Skin of body (tissue), 1 donor: ENCODE measurements at regions not wholly inside any gene's neighbourhood (a gene's known extent, or its start where the extent isn't known, plus 50 kb on each side); places are given as distances from the start of the nearest gene placed in this dataset.
"Not testable (repeated sequence)": the region's sequence is repeated elsewhere in the genome, so short reads cannot be mapped to it uniquely, and the experiment has no call there.

ENCODE experiments used
- DNase-seq: peaks from one replicate; lab custom pipeline; 2025; lab: John Stamatoyannopoulos, UW

DNA sequence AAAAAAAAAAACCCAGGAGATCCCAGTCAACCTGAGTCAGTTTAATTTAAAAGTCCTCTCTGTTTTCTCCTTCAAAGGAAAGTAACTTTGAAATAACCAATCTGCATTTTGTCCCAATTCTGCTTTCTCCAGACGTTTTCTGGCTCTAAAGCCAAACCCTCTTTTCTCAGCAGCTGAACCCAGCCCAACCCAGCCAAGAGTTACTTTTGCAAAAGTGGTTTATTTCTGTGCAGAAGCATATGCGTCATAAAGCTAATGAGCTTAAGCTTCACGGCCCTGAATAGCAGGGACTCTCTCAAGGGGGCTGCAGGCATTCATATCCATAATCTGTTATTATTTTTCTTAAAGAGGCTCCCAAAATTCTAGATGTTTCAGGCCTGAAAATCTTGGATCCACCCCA lies 176.6 kb downstream of the GALC start:
- no peak for DNase-seq

DNA sequence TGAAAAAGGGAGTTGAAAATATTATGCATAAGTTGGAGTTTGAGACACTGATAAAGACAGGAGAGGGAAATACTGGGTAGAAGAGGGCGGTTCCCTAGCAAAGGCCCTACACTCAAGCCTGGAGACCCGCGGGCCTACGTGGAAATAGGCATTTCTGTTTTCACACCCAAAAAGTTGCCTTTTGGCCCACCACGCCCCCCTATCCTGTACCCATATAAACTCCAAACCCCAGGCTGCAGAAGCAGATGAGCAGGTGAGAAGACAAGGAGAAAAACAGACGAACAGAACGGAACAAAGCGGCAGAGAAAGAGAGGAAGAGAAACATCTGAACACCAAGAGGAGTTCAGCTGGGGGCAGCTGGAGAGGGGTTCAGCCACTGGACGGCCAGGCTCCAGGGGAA lies 177.9 kb downstream of the GALC start:
- DNase-seq: no peak

DNA sequence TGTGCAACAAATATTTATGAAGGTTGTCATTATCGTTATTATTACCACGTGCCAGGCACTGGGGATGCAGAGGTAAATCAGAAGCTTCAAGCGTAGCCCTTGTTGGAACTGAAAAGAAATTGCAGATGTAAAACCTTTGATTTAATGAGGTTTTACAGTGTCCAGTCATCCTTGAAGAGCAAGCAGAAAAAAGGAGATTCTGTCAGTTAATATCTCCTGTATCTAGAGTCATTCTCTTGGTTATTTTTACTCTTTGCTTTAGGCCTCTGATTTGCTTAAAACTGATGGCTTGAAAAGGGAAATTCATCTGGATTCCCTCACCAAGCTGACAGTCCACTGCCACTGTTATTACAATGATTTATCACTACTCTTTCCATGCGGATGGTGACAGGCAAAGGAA lies 179.3 kb downstream of the GALC start:
- no peak for DNase-seq

DNA sequence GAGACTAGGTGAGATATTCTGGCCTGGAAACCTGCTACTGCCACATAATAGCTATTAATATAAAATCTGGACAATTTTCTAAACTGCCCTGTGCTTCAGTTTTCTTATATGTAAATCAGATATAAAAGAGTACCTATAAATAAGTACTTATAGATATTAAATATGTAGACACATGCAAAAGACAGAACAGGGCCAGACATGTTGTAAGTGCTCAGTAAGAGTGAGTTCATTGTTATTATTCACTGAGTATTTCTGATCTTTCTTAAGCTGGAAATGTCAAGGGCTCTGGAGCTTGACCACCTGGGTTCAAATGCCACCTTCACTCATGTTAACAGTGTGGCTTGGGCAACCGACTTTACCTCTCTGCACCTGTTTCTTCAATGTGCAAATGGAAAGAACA lies 179.8 kb downstream of the GALC start:
- no peak for DNase-seq

DNA sequence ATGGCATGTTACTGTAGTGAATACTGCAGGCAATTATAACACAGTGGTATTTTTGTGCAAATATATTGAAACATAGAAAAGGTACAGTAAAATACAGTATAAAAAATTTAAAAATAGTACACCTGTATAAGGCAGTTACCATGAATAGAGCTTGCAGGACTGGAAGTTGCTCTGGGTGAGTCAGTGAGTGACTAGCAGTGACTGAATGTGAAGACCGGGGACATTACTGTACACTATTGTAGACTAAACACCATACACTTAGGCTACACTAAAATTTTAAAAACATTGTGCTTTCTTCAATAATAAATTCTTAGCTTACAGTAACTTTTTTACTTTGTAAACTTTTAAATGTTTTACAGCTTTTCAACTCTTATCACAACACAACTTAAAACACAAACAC lies 181.7 kb downstream of the GALC start:
- no peak for DNase-seq

DNA sequence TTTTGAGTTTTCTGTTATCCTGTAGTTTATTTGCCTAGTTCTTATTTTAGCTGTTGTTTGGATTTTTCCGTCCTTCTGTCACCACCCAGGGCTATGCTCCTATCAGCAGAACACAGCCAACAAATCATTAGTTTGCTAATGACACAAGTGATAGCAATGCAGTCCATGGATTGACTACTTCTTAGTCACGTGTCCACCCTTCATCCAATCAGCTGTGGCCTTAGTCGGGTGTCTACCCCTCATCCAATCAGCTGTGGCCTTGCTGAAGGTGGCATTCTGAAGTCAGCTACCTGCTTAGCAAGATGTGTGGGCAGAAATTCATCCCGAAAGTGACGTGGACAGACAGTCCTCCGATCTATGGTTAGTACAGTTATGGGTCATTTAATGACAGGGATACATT lies 182.3 kb downstream of the GALC start:
- no peak for DNase-seq

DNA sequence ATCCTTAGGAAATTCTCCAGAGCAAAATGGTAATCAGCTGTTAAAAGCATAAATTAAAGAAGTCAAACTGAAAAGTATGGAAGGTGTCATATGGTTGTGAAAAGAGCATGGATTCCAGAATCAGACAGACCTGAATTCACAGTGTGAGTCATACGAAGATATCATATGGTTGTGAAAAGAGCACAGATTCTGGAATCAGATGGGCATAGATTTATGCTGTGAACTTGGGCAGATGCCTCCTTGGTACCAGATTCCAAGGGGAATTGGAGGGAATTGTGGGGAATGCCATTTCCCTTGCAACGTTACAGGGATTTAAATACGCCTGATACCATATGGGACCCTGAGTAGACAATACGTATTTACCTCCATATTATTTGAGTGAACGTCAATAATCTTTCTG lies 183.7 kb downstream of the GALC start:
- no peak for DNase-seq

DNA sequence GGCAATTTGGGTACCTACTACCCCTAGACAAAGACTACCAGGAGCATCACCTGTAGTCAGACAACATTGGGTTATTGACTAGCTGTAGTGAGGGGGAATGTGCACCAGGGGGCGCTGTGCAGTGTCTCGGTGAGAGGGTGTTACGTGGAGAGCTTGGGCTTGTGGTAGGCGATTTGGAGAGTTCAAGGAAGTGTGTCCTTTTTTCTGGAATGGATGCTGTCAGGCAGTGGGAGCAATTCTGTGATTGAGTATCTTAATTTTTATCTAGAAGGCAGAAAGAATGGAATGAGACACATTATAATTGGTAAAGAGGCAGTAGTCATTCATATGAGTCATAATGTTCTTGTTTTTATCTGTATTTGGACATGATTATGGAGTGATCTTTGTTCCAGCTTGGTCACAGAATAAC lies 187.7 kb downstream of the GALC start:
- no peak for DNase-seq

DNA sequence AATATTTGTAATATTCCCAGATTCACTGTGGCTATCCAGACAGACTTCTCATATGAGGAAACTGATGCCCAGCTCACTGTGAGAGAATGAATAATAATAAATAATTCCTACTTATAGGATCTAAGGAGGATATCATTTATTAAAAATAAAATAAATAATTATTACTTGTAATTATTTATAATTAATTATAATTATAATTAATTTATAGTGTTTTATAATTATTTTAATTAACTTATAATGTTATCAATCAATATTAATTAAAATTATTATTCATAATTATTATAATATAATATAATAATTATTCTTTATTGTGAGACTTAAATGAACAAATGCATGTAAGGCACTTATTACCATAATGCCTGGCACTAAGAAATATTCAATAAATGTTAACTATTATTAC lies 192.8 kb downstream of the GALC start:
- DNase-seq: no peak

DNA sequence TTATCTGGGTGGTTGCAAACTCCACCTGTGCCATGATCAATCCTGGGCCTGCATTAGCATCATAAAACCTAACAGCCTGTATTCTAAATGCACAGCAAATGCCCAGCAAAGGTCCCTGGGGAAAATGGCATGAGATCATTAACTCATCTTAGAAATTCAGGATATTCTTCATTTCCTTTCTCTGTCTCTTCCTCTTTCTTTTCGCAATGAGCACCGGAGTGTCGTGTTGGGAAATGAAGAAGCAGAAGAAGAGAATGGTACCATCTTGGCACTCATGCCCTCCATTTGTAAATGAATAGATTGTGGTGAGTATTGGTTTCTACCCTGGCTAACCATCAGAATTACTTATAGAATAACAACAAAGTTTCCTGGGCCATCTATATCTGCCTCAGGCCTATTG lies 193.6 kb downstream of the GALC start:
- no peak for DNase-seq

DNA sequence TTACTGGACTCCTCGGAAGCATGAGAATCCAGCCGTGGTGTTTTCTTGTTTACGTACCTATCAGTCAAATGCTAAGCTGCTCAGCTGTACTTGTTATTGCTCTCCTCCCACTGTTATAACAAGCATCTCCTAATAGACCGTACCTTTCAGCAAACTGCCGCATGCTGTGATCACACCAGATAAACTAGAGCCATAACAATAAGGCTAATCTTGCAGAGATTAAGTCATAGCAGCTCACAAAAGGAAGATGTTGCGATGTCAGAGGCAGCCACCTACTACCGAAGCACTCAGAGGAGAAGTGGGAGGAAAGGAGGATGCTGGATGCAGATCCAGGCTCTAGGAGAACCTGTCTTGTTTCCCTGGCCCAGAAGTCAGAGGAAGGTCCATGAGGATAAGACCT lies 196.0 kb downstream of the GALC start:
- DNase-seq: no peak

DNA sequence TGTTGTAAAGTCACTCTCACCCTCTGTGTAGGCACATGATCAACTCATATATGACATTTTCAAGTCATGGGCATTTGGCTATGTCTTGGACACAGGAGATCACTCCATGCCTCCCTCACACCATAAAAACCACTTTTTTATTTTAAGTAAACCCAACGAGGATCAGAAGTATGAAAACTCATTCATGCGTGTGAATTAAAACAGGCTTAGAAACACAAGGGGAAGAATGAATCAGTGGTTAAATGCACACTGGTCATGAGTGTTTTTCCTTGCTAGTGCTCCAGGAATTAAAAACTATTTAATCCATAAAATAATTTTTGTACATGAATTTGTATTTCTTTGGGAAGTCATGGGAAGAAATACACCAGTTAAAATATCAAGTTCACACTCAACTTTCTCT lies 198.4 kb downstream of the GALC start:
- DNase-seq: no peak

DNA sequence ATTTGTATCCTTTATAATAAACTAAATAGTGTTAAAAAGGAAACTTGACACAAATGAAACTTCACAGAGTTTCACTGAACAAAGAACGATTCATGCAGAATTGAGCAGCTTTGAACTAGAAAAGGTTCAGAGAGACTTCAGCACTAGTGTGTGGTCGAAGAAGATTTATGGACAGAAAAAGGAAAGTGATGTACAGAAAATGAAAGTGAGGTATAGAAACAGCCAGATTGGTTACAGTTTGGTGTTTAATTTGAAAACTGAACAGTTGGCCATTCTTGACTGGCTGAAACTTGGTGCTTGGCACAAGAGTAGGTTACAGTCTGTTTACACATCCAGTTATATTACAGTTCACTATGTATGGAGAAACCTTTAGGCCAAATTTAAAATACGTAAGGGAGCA lies 207.1 kb downstream of the GALC start:
- DNase-seq: no peak

DNA sequence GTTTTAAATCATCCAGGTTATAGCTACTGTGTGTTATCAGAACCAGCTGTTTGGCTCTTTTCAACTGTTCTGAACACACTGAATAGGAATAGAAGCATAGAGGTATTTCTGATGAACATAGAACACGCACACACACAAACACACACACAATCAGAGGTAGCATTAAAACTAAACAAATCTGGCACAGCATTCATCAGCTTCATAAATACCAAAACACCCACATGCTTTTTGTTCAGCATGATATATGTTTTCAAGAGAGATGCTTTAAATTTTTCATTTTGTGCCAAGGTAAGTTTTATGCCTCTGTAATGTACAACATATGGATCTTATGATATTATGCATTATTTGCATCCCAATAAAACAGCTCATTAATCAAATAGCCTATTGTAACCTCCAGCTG lies 208.6 kb downstream of the GALC start:
- peak; percentile 66 for DNase-seq

DNA sequence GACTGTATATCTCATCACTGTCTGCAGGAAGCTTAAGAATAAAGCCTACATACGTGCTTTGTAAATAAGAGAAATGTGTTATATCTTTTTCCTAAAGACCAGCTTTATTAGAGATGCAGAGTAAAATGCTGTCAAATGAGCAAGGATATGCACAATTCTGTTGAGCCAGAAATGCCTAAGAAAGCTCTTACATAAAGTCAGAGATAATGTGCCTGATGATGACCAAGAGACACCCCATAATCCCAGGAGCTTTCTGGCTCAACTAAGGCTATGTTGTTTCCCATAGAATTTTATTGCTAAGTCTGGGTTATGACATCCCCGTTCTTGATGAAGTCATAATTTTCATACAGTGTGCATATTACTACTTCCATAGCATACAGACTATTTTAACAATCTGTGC lies 209.9 kb downstream of the GALC start:
- no peak for DNase-seq

DNA sequence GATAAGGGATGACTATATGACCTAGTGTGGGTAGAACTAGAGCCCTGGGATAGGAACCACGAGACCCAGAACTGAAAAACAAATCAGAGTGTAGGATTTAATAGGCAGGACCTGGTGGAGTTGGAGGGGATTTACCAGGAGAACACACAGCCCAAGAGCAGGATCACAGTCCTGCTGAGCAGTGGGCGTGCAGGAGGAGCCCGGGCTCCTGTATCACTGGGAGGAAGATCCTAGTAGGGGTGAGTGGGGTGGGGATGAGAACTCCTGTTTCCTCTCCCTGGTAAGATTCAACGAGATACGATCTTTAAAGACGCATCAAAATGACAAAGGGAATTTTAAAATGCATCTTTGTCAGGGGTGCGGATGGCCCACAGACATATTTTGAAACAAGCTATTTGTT lies 220.1 kb downstream of the GALC start:
- DNase-seq: no peak

DNA sequence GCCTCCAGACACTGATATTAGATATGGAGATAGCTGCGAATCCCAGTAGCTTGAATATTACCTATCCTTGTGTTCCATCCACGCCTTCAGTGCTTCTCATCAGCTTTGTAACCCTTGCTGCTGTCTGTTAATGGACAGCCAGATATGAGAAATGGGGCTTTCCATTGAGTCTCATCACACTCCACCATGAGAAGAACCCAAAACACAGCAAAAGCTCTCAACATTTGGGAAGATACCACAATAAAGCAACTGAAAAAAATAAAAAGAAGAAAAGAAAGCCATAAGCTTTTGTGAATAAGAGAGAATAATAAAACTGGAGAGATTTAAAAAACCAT lies 225.4 kb downstream of the GALC start:
- no peak for DNase-seq

DNA sequence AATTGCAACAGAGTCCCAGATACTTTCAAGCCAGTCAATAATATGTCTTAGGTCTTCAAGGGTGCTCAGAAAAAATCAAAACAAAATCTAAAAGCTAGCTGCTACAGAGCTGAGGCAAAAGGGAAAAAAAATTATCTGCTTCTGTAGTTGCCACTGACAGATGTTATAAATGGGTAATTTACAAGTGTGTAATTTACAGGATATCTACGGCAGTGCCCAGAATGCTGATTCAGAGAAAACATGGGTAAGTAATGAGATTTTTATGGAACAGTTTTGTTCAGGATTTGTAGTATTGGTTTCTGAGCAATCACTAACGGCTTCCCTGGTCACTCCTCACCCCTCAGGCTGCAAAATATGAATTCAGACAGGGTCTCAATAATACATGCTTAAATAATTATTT lies 234.1 kb downstream of the GALC start:
- DNase-seq: no peak

DNA sequence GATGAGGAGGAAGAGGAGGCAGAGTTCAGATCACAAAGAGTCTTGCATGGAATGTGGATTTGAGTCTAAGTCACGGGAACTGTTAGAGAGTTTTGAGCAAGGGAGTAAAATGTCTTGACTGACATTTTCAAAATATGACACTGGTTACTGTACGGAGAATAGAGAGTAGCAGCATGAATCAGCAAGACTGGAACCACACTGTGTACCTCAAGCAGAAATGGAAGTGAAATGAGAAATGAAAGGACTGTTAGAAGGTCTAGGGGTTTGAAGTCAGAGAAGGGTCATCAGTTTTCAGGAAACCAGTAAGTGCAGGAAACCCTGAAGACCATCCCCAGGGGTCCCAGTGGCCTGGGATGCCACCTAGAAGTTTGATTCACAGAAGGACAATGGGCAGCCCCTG lies 236.3 kb downstream of the GALC start:
- no peak for DNase-seq

DNA sequence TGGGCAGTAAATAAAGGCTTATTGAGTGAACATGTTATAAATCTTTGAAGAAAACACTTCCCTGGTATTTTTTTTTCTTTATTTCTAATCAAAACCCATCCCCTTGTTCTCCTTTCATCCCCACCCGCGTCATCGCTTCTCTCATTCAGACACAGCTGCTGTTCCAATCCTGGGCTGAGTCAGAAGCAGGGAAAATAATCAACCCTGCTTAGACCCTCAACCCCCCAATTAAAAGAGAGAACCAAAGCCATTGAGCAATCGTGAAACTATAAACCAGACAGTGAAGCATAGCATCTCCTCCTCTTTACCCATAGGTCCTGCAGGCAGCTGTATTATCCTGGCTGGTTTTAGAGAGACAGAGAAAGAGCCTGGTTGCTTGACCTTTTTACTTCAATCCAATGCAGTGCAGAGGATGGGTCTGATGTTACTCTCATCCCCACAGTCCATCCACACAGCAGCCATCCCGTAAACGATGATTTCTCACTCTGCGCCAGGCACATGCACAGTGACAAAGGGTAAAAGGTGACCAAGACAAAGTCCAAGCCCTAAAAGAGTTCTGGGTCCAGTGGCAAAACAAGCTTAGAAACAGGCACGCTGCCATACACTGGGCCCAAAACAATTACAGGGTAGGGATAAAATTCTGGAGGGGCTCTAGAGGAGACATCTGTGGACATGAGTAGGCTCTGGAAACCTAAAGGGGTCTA lies 238.3 kb downstream of the GALC start:
- DNase-seq: no peak

DNA sequence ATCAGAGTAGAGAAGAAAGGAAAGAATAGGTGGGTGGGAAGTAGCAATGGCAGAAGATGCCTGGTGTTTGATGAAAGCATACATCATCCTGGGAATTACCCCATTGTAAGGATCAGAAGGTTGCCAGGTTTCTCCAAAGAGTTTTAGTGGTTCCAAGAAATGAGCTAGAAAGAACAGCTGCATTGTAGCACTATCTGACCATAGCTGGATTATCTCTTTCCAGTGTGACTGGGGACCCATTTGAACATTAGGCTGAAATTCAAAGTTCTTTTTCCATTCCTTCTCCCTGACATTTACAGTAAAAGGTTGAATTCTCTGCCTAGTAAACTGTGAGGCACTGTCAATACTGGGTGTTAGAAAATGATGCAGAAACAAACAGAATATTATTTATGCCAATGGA lies 244.4 kb downstream of the GALC start:
- no peak for DNase-seq

DNA sequence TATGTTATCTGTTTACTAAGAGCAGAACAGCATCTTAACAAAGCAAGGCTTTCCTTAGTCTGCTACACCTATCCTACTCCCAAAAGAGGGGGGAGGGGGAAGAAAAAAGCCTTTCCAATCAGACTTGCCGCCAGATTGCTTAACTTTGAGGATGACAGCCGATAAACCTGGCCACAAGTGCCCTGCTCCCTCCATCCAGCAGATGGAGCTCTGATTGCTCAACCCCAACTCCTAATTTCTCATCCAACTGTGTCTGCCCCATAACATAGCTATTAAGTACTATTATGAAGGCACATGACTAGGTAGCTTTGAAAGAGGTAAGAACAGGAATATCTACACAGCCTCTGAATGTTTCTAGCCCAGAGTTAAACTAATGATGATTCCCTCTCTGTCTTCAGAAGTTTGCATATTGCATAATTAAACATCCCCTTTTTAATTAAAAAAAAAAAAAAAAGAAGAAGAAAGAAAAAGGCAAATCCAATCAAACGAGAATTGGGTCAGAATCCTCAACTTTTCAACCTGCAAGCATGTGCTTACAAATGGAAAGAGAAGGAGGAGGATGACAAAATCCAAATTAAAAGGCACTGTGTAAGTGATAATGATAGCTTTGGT lies 247.4 kb downstream of the GALC start:
- no peak for DNase-seq

DNA sequence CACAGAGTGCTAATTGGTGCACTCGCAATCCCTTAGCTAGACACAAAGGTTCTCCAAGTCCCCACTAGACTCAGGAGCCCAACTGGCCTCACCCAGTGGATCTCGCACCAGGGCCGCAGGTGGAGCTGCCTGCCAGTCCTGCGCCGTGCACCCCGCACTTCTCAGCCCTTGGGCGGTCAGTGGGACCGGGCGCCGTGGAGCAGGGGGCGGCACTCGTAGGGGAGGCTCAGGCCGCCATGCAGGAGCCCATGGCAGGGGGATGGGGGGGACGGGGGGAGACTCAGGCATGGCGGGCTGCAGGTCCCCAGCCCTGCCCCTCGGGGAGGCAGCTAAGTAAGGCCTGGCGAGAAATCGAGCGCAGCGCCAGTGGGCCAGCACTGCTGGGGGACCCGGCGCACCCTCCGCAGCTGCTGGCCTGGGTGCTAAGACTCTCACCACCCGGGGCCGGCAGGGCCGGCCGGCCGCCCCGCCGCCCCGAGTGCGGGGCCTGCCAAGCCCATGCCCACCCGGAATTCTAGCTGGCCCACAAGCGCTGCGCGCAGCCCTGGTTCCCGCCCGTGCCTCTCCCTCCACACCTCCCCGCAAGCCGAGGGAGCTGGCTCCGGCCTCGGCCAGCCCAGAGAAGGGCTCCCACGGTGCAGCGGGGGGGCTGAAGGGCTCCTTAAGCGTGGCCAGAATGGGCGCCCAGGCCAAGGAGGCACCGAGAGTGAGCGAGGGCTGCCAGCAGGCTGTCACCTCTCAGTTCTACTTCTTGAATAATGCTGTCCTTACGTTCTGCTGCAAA lies 258.2 kb downstream of the GALC start:
- DNase-seq: not testable (repeated sequence)
